GM21515 (cell line): ENCODE measurements at regions not wholly inside any gene's neighbourhood (a gene's known extent, or its start where the extent isn't known, plus 50 kb on each side); places are given as distances from the start of the nearest gene placed in this dataset.

ENCODE experiments used
- ATAC-seq: cut with Tn5 transposase; IDR thresholded peaks from one replicate; pipeline ENCODE4 v1.9.1; 2021; ENCODE audit not compliant: unreplicated experiment

DNA sequence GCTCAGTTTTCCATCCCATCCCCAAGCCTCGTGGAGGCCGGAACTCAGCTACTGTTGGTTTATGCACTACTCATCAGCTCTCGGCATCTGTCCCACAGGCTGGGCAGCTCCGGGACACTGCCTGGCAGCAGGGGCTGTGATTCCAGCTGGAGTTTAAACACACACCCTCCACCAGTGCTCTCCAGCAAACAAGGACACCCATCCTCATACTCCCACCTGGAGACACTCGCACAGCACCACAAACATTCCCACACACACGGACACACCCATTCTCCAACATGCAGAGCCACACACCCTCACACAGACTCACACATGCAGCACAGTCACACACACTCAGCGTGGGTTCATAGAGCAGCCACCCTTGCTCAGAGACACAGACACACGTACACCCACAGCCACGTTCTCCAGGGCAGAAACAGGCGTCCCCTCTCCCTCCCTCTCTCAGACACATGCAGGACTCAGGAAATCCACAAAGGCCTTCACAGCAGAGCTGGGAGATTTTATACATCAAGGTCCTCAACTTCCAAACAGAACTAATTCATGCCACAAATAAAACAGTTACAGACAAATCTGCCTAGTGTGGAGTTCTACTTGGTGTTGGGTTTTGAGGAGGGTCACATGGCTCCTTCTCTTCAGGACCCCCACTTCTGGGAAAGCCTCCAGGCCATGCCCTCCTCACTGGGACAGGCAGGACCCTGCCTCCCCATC is 785.4 kb downstream of the UQCRFS1 start:
- no peak for ATAC-seq

DNA sequence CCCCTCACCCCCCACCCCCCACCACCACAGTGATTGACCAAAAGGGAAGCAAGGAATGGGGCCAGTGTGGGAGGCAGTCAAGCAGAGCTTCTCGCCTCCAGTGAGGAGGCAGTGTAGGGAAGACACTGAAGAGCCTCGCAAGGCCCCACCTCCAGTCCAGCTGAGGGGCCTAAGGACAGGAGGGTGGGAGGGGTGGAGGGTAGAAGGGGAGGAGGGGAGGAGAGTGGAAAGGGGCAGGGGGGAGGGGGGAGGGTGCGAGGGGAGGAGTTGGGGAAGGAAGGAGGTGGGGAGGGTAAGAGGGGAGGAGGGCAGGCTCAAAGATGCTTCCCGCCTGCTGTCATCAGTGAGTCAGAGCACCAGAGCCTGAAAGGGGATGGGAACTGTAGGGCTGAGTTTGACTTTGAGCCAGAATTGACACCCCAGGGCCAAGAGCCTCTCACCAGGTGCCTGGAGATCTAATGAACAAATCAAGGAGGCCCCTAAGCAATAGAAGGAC is 786.2 kb downstream of the UQCRFS1 start:
- ATAC-seq: no peak

DNA sequence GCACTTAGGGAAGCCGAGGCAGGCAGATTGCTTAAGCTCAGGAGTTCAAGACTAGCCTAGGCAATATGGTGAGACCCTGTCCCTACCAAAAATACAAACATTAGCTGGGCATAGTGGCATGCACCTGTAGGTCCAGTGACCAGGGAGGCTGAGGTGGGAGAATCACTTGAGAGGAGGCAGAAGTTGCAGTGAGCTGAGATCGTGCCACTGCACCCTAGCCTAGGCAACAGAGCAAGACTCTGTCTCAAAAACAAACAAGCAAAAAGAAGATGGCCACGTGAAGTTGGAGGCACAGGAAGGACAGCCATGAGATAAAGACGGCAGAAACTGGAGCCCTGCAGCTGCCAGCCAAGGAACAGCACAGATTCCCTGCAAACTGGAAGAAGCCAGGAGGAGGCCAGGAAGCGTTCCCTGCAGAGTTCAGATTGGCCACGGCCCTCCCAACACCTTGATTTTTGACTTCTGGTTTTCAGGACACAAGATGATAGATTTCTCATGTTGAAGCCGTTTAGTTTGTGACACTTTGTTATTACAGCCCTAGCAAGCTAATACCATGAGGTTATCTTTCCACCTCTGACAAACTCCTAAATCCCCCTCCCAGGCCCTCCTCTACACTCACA is 786.7 kb downstream of the UQCRFS1 start:
- ATAC-seq: no peak

DNA sequence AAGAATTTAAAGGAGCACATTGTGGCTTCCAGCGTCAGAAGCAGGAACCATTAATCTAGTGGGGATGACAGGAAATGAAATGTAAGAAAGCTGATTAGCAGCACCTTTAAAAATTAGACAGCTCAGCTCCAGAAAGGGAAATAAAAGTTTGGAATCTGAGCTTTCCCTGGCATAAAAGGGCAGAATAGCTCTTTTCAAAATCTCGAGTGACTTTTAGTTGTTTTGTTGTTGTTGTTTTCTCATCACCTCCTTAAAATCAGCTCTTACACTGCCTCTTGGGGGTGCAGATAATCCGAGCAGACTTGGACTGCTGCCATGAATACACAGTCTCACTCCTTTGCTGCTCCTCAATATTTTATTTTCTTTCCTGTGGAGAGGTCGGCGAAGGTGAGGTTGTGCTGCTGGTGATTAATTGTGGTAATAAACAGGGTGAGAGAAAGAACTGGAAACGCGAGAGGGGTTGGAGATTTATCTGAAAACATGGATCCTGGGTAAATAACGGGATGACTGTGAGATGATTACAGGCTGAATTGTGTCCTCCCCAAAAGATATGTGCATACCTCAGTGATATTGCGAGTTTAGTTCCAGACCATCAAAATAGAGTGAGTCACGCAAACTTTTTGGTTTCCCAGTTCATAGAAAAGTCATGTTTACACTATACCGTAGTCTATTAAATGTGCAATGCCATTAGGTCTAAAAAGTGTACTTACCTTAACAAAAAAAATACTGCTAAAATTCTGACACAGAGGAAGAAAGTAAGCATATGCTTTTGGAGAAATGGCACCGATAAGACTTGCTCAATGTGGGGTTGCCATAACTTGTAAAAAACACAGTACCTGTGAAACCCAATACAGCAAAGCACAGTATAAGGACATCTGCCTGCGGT is 787.7 kb downstream of the UQCRFS1 start:
- ATAC-seq: no peak

DNA sequence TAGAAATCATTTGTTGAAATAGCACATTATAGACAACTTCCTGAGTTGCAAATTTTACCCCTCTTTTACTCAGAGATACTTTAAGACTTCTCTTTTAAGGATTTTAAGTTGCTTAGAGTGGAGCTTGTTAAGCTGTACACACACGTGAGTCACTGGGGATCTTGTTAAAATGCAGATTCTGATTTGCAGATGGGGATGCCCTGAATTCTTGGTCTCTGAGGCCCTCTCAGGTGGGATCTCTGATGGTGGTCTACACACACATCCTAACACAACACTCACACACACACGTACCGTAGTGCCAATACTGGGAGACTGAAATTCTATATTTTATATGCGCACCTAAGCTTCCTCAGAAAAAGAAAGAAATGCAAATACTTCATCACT is 788.3 kb downstream of the UQCRFS1 start:
- no peak for ATAC-seq

DNA sequence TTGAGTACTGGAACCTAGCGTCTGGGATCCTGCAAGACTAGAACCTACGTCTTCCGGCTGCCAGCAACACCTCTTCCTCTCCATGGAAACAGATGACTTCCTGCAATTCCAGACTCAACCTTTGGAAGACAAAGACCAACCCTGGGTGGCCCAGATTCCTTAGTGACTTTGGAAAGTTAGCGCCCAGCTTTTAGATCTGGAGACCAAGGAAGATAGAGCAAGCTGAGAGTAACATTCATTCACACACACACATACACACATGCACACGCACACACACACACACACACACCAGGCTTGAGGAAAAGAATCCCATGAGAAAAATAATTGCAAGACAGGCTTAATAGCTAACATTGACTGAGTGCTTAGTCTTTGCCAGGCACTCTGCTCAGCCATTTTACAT is 788.9 kb downstream of the UQCRFS1 start:
- no peak for ATAC-seq

DNA sequence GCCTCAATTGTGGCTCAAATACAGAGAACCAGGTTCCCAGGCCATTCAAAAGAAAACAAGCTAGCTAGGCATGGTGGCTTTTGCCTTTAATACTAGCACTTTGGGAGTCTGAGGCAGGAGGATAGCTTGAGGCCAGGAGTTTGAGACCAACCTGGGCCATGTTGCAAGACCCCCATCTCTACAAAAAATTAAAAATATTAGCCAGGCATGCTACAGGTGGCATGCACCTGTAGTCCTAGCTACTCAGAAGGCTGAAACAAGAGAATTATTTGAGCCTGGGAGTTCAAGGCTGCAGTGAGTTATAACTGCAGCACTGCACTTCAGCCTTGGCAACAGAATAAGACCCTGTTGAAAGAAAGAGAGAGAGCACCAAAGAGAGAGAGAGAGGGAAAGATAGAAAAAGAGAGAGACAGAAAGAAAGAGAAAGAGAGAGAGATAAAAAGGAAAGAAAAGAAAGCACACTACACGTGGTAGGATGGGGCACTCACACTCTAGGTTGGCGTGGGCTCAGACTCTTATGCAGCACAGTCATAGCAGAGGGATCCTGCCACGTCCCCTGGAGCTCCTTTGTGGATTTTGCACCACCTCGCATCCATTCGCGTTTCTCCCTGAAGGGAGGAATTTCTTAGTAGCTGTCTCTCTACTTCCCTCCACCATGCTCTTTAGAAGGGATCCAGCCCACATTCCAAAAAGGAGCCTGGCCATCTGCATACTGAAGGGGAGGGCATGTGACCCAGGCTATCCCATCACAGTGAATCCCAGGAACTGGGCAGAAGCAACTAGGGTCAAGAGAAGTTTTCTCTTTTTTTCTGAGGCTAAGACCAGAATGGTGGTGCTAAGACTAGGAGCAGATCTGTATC is 789.9 kb downstream of the UQCRFS1 start:
- no peak for ATAC-seq

DNA sequence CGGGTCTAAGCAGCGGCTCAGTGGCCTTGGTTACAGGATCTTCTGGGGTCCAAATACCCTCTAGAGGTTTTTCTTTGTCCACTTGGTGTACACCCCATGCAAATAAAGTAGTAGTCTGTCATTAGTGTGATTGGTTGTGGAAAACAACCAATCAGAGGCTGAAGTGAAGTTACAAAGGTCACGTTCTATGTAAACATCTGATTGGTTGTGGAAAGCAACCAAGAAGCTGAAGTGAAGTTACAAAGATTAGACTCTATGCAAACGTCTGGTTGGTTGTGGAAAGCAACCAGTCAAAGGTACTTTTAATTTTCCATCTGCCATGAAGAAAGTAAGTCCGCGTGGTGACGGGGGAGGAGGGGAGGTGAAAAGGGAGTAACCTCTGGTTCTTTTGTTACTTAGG is 790.9 kb downstream of the UQCRFS1 start:
- no peak for ATAC-seq

DNA sequence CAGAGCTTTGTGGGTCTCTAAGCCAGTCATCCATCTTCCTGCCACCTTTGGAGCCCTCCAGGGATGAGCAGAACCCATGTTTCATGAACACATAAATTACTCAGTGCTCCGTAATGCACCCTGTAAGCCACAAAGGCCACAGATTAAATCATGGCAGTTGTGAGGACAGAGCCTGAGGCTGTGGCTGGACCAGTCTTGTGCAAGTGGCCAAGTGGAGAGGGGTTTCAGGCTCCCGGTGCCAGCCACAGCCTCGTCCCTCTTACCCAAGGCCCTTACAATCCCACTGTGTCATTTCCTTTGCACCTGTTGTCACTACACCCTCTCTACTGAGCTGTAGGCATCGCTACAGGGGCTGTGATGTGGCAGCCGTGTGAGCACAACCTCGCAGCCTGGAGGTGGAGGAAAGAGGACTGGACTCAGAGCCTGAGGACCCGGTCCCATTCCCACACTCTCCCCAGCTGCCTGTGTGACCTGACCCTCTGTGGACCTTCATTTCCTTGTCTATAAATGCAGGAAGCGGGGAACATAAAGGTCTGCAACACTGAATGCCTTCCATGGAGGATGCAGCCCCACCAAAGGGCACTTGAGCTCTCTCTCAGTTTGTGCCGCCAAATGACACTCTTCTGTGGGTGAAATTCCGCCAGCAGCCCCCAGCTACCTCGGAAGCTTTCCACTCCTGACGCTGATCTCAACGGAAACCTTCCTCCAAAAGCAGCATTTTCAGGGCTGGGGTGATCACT is 792.0 kb downstream of the UQCRFS1 start:
- ATAC-seq: no peak

DNA sequence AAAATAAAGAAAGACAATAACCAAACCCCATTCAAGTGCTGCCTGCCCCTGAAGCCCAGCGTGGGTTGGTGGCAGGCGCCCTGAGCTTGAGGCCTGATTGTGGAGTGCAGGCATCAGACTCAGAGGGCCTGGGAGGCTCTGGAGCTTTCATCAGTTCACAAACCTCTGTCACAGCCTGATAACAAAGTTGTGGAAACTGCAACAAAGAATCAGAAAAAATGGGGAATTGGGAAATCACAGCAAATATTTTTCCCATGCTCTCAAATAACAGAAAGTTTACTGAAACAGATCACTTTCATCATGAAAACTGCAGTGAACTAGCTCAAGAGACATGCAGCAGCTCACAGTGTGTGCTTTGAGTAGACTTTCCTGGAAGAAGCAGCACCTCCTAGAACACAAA is 793.6 kb downstream of the UQCRFS1 start:
- no peak for ATAC-seq

DNA sequence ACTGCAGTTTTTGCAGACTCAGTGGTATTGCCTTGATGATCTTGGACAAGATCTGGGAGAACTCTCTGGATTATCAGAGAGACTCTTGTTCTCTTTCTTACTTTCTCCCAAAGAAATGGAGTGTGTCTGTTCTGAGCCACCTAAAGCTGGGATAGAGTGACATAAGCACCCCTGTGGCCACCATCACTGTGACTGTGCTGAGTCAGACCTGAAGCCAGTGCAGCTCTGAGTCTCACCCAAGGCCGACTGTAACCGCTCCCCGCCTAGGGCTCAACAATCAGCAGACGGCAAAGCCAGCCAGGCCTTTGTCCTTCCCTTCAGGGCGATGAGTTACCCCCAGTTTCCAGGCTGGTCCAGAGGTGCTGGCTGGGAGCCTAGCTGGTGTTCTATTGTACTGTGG is 795.6 kb downstream of the UQCRFS1 start:
- ATAC-seq: no peak

DNA sequence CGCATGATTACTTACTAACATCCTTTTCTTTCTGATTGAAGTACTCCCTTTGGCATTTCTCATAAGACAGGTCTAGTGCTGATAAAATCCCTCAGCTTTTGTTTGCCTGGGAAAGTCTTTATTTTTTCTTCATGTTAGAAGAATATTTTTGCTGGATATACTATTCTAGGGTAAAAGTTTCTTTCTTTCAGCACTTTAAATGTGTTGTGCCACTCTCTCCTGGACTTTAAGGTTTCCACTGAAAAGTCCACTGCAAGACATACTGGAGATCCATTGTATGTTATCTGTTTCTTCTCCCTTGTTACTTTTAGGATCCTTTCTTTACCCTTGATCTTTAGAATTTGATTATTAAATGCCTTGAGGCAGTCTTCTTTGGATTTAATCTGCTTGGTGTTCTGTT is 796.7 kb downstream of the UQCRFS1 start:
- no peak for ATAC-seq

DNA sequence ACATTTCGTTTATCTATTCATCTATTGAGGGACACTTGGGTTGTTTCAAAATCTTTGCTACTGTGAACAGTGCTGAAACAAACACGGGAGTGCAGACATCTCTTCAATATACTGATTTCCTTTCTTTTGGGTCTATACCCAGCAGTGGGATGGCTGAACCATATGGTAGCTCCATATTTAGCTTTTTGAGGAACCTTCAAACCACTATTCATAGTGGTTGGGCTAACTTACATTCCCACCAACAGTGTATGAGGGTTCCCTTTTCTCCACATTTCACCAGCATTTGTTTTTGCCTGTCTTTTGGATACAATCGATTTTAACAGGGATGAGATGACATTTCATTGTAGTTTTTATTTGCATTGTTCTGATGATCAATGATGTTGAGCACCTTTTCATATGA is 798.2 kb downstream of the UQCRFS1 start:
- no peak for ATAC-seq

DNA sequence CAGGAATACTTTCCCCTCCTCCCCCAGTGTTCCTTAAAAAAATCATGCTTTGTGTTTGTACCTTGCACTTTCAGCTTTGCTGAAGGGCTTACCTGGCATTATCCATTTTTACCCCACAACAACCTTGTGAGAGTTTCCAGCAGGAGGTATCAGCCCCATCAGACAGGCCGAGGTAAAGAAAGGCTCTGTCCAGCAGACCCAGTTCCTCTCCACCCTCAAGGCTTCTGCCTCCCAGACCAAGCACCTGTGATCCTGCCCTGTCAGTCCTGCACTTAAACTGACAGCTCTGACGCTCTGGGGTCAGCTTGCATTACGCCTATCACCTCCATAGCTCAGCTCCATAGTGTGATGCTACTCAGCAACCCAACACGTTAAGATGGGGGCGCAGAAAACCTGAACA is 803.1 kb downstream of the UQCRFS1 start:
- no peak for ATAC-seq

DNA sequence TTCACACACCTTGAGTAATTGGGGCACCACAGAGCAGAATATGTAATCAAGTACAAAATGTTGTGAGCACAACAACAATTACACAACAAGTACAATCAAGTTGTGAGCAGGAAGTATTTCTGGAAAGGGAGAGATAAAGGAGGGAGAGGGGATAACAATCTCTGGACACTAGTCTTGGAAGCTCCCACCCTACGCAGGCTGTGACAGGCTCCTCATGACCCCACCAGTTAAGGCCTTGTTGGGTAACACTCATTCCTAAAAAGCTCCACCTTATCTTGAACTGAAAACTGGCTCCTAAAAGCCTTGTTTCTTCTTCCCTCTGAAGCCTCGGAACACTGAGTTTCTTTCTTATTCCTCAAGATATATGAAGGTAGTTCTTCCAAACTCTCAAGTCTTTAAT is 806.0 kb downstream of the UQCRFS1 start:
- ATAC-seq: no peak

DNA sequence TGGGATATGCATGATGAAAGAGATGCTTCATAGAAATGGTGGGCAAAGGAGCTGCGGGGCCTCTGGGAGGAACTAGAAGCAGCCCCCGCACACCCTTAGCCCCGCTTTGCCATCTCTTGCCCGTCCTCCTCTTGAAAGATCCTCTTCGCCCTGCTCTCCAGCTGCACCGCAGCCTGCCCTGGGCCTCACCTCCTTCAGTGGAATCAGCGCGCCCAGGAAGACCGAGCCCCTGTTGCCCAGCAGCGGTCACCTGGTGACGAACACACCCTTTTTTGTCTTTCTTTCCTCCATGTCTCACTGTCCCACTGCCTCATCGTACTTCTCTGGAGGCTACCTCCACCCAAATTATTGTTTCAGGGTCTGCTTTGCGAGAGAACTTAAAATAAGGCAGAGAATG is 807.6 kb downstream of the UQCRFS1 start:
- no peak for ATAC-seq

DNA sequence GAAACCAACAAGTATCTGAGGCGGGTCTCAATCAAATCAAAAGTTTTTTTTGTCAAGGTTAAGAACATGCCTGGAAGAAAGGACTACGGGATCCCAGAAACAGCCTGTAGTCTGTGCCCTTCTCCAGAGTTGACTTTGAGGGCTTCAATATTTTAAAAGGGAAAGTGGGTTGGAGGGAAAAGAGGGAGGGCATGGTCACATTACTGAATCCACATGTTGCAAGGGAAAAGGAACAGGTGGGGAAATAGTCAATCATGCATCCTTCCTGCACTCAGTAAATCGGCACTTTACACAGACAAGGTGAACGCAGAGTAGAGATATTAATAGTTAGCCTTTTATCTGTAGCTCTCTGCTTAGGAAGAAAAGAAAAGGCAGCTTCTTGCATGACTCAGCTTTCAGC is 808.5 kb downstream of the UQCRFS1 start:
- no peak for ATAC-seq

DNA sequence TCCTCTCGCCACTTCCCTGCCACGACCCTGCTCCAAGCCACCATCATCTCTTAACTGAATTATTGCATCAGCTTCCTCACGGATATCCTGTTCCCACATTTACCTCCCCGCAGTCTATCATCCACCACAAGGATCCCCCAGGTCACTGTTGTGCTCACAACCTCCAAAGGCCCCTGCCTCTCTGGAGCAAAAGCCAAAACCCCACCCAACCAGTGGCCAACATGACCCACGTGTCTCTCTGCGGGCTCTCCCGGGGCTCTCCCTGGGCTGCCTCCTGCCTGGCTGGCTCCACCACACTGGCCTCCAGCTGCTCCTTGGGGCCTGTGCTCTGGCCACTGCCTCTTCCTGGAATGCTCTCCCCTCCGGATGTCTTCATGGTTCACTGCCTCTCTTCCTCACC is 809.3 kb downstream of the UQCRFS1 start:
- no peak for ATAC-seq

DNA sequence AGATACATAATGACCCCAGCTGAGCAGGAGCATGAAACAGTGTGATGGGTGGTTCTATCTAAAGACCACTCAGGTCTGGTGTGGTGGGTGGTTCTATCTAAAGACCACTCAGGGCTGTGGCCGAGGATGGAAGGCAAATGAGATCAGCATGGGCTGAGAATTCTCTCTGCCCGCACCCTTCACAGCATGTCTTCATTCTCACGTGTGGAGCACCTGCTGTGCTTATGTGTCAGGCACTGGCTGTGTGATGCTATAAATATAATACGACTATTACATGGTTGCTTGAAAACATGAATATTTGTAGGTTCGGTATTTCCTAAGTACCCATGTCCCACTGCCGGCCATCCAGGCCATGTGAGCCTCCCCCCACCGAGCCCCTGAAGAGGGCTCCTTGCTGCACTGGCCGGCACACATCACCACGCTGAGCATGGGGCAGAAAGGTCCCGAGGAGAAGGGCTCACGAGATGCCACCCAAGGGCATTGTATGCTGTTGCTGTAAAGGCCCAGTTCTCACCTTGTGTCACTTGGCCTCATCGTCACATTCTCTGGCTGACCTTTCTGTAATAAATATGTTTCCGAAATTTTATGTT is 810.2 kb downstream of the UQCRFS1 start:
- no peak for ATAC-seq
